NT2/D1 (cell line): ENCODE measurements at regions not wholly inside any gene's neighbourhood (a gene's known extent, or its start where the extent isn't known, plus 50 kb on each side); places are given as distances from the start of the nearest gene placed in this dataset.
A peak's percentile ranks its signal among the peaks of the same experiment; 100 is the strongest.

Experiments
- SUZ12 ChIP-seq: IDR thresholded peaks from 2 replicates; pipeline ENCODE4 v1.6.1; 2011; ENCODE audit not compliant: insufficient read length, insufficient read depth; ENCODE audit errors: extremely low read depth
- YY1 ChIP-seq: IDR thresholded peaks from 2 replicates; pipeline ENCODE4 v1.6.1; 2011; ENCODE audit not compliant: insufficient read length, insufficient read depth
- ZNF274 ChIP-seq: IDR thresholded peaks from 2 replicates; pipeline ENCODE4 v1.6.1; 2011; ENCODE audit warnings: mild to moderate bottlenecking, low read depth, low read length

DNA sequence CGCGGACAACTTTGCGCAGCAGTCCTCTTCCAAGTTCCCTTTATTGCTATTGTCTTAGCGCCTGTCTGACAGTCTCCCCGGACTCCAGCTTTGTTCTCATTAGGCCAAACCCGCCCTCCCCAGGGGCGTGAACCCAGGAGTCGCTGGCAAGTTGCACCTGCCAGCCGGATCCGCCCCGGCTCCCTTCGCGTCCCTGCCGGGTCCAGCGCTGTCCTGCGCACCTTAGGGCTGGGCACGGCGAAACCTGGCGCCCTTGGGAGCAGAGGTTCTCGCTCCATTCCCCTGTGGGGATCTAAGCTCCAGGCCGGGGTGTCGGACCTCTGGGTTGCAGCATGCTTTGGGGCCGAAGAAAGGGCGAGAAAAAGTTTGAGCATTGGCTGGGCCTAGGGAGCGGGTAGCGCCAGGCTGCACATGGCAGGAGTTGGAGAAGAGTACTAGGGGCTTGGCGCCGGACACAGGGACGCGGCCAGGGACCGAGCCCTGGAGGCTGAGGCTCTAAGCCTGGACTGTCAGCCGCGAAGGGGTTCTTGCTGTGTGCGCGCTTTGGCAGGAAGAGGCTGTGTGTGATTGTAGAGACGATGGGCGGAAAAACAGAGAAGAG lies 335.1 kb upstream of the THRB start:
- TF ChIP-seq SUZ12: peak; percentile 65
- TF ChIP-seq ZNF274: no peak
- TF ChIP-seq YY1: no peak
